Renal cortical epithelial cell (primary cell): ENCODE measurements at regions not wholly inside any gene's neighbourhood (a gene's known extent, or its start where the extent isn't known, plus 50 kb on each side); places are given as distances from the start of the nearest gene placed in this dataset.
A peak's percentile ranks its signal among the peaks of the same experiment; 100 is the strongest.

Experiments
- DNase-seq: peaks from one replicate; pipeline ENCODE4 v3.0.0-alpha.2; 2011; ENCODE audit warnings: low read depth

GRCh38 chr3:19717736-19718135 lies 216.3 kb downstream of the EFHB start:
- DNase-seq: no peak

- no peak for DNase-seq
Observed at GRCh38 chr3:19711160-19711782, 222.7 kb downstream of the EFHB start.

GRCh38 chr3:19702416-19703078 lies 231.5 kb downstream of the EFHB start:
- DNase-seq: no peak

GRCh38 chr3:19688767-19689166 lies 245.2 kb downstream of the EFHB start:
- DNase-seq: no peak

GRCh38 chr3:19668163-19668562 lies 265.9 kb downstream of the EFHB start:
- DNase-seq: no peak

GRCh38 chr3:19662486-19662885 lies 271.5 kb downstream of the EFHB start:
- no peak for DNase-seq

GRCh38 chr3:19652336-19652735 lies 281.7 kb downstream of the EFHB start:
- no peak for DNase-seq

GRCh38 chr3:19645093-19645492 lies 288.9 kb downstream of the EFHB start:
- DNase-seq: peak; percentile 38

GRCh38 chr3:19644405-19644804 lies 289.6 kb downstream of the EFHB start:
- no peak for DNase-seq

- no peak for DNase-seq
Observed at GRCh38 chr3:19641408-19641807, 292.6 kb downstream of the EFHB start.

GRCh38 chr3:19632099-19633074 lies 301.6 kb downstream of the EFHB start:
- no peak for DNase-seq

GRCh38 chr3:19598870-19599269 lies 335.1 kb downstream of the EFHB start:
- DNase-seq: no peak

- no peak for DNase-seq
Observed at GRCh38 chr3:19596408-19596807, 337.6 kb downstream of the EFHB start.

- DNase-seq: no peak
Observed at GRCh38 chr3:19595884-19596283, 338.1 kb downstream of the EFHB start.
